ENCODE measurements at regions not wholly inside any gene's neighbourhood (a gene's known extent, or its start where the extent isn't known, plus 50 kb on each side); places are given as distances from the start of the nearest gene placed in this dataset.

- no peak overlapping the region for H3K27ac ChIP-seq
- no peak overlapping the region for H3K4me3 ChIP-seq
- H3K27me3 ChIP-seq = no peaks in the 10 kb centered on the region
- H3K9me3 ChIP-seq = no peaks in the 10 kb centered on the region
- intact Hi-C loops (cut with DNase I; ENCODE audit: low total_unique reads) = no loop called here
- no peaks in the 10 kb centered on the region for H3K36me3 ChIP-seq
- DNase-seq = no peak
- TF ChIP-seq, protein P1, sequence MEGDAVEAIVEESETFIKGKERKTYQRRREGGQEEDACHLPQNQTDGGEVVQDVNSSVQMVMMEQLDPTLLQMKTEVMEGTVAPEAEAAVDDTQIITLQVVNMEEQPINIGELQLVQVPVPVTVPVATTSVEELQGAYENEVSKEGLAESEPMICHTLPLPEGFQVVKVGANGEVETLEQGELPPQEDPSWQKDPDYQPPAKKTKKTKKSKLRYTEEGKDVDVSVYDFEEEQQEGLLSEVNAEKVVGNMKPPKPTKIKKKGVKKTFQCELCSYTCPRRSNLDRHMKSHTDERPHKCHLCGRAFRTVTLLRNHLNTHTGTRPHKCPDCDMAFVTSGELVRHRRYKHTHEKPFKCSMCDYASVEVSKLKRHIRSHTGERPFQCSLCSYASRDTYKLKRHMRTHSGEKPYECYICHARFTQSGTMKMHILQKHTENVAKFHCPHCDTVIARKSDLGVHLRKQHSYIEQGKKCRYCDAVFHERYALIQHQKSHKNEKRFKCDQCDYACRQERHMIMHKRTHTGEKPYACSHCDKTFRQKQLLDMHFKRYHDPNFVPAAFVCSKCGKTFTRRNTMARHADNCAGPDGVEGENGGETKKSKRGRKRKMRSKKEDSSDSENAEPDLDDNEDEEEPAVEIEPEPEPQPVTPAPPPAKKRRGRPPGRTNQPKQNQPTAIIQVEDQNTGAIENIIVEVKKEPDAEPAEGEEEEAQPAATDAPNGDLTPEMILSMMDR (IDR thresholded peaks at IDR 0.05) = no peak
- TF ChIP-seq POLR2A (IDR thresholded peaks at IDR 0.05) = no peak
- H3K4me1 ChIP-seq = no peaks in the 10 kb centered on the region
Observed at GRCh38 chr11:15568440-15568839, 453.7 kb downstream of the INSC start.

GRCh38 chr11:15569305-15570025 is 454.7 kb downstream of the INSC start:
- intact Hi-C loops (cut with DNase I; ENCODE audit: low total_unique reads) = no loop called here
- H3K9me3 ChIP-seq = no peaks in the 10 kb centered on the region
- H3K27me3 ChIP-seq = no peaks in the 10 kb centered on the region
- no peak for DNase-seq
- no peak overlapping the region for H3K27ac ChIP-seq
- no peaks in the 10 kb centered on the region for H3K4me1 ChIP-seq
- TF ChIP-seq, protein P1 (IDR thresholded peaks at IDR 0.05) = no peak
- no peak for TF ChIP-seq POLR2A (IDR thresholded peaks at IDR 0.05)
- no peak overlapping the region for H3K4me3 ChIP-seq
- H3K36me3 ChIP-seq = no peaks in the 10 kb centered on the region

GRCh38 chr11:15575409-15575808 is 460.7 kb downstream of the INSC start:
- Histone ChIP-seq H3K27me3 (no peaks in the 10 kb centered on the region), H3K4me1 (no peaks in the 10 kb centered on the region), H3K36me3 (no peaks in the 10 kb centered on the region), H3K9me3 (no peaks in the 10 kb centered on the region), H3K27ac (no peak overlapping the region), H3K4me3 (no peak overlapping the region)
- DNase-seq = no peak
- TF ChIP-seq POLR2A (IDR thresholded peaks at IDR 0.05) = no peak
- TF ChIP-seq, protein P1 (IDR thresholded peaks at IDR 0.05) = no peak
- intact Hi-C loops (cut with DNase I; ENCODE audit: low total_unique reads) = no loop called here

GRCh38 chr11:15576769-15577168 is 462.0 kb downstream of the INSC start:
- no peaks in the 10 kb centered on the region for H3K9me3 ChIP-seq
- no peaks in the 10 kb centered on the region for H3K36me3 ChIP-seq
- no peaks in the 10 kb centered on the region for H3K27me3 ChIP-seq
- intact Hi-C loops (cut with DNase I; ENCODE audit: low total_unique reads) = no loop called here
- DNase-seq = no peak
- H3K27ac ChIP-seq = no peak overlapping the region
- H3K4me3 ChIP-seq = no peak overlapping the region
- TF ChIP-seq POLR2A (IDR thresholded peaks at IDR 0.05) = no peak
- TF ChIP-seq, protein P1 (IDR thresholded peaks at IDR 0.05) = no peak
- H3K4me1 ChIP-seq = no peaks in the 10 kb centered on the region

- Histone ChIP-seq H3K4me3 (no peak overlapping the region), H3K36me3 (no peaks in the 10 kb centered on the region), H3K9me3 (no peaks in the 10 kb centered on the region), H3K27me3 (no peaks in the 10 kb centered on the region), H3K4me1 (no peaks in the 10 kb centered on the region), H3K27ac (no peak overlapping the region)
- DNase-seq = no peak
- TF ChIP-seq POLR2A (IDR thresholded peaks at IDR 0.05) = no peak
- TF ChIP-seq, protein P1 (IDR thresholded peaks at IDR 0.05) = no peak
- intact Hi-C loops (cut with DNase I; ENCODE audit: low total_unique reads) = no loop called here
Observed at GRCh38 chr11:15577519-15577918, 462.8 kb downstream of the INSC start.

Measured in uterus (tissue), 3 donors.